Renal pelvis (tissue), 1 donor: ENCODE measurements at regions not wholly inside any gene's neighbourhood (a gene's known extent, or its start where the extent isn't known, plus 50 kb on each side); places are given as distances from the start of the nearest gene placed in this dataset.
"Not testable (repeated sequence)": the region's sequence is repeated elsewhere in the genome, so short reads cannot be mapped to it uniquely, and the experiment has no call there.

Source experiments
- DNase-seq: peaks from one replicate; pipeline ENCODE4 v3.0.0-alpha.2; 2013

DNA sequence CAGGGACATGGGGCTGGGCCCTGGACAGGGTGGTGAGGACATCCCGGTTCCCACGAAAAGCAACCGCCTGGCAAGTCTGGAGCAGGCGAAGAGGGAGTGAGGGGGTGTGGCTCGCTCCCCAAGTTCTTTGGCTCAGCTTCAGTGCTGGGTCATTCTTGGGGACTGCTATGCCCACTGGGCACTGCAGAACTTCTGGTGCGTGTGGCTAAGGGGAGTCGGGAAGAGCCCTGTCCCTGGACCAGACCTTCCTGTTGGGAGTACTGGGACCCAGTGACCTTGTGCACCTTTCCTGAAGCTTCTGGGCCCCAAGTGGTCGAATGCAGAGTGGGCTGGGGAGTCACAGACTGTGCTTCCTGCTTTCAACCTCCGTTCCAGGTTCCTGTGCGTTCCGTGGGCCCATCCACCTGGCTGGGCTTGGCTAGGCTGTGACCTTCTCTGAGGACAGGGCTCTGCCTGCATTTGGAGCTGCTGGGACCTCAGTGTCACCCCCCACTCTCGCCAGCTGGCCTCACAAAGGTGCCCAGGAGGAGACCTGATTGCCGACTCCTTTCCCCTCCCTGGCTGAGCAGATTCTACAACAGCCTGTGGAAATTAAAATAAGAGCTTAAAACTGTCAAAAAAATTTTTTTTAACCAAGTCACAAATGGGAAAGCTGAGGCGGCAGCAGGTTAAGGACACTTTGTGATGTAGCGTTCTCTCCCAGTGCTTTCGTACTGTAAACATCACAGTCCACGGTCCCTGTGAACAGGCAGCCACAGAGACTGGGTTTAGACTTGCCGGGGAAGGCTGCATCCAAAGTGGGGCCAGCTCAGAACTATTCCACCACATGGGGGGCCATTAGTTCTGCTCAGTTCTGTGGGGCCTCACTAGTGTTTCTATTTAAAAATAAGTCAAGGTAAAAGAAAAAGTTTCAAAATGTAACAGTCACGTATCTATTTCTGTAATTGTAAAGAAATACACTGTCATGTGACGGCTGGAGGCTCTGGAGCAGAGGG, 63.8 kb upstream of the WNT7B start:
- DNase-seq = no peak

DNA sequence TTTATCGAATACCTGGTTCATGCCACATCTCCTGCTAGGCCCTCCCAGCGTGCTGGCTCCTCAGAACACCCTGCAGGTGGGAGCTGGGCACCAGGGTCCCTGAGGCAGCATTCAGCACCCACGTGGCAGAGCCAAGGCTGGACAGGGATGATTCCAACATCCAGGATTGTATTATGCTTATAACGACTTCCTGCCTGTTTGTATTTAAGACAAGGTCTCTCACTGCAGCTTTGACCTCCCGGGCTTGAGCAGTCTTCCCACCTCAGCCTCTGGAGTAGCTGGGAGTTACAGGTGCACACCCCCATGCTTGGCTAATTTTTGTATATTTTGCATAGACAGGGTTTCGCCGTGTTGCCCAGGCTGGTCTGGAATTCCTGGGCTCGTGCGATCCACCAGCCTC, 64.7 kb upstream of the WNT7B start:
- no peak for DNase-seq

DNA sequence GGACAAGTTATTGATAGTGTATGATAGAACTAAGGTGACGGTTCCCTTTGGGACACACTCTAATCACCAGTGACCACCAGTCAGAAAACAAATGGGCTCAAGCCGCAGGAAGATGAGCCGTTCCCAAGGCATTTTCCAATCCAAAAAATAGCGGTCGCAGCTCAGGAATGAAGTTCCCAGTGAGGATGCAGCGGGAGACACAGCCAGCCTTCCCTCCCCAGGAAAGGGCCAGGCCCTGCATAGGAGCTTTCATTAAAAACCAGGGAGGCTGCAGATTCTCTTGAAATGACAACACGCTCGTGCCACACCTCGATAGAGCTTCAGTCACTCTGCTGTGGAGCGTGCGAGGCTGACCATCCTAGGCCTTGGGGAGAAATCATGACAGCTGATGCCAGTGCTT, 65.8 kb upstream of the WNT7B start:
- DNase-seq = no peak

DNA sequence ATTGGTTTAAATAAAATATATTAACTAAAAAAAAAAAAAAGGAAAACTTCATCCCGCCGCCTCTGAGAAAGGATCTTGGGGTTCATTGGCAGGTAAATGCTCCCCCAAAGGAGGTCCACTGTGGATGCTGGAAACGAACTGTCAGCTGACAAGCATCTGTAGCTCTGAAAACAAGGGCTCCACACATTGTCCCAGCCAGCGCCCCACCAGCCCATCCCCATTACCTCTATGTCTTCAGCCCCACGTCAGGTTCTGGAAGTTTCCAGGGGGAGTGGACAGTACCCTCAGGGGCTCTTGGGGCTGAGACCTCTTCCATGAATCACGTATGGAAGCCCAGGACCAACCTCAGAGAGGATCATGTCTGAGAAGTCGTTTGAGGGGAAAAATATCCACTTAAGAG, 66.4 kb upstream of the WNT7B start:
- DNase-seq = no peak

DNA sequence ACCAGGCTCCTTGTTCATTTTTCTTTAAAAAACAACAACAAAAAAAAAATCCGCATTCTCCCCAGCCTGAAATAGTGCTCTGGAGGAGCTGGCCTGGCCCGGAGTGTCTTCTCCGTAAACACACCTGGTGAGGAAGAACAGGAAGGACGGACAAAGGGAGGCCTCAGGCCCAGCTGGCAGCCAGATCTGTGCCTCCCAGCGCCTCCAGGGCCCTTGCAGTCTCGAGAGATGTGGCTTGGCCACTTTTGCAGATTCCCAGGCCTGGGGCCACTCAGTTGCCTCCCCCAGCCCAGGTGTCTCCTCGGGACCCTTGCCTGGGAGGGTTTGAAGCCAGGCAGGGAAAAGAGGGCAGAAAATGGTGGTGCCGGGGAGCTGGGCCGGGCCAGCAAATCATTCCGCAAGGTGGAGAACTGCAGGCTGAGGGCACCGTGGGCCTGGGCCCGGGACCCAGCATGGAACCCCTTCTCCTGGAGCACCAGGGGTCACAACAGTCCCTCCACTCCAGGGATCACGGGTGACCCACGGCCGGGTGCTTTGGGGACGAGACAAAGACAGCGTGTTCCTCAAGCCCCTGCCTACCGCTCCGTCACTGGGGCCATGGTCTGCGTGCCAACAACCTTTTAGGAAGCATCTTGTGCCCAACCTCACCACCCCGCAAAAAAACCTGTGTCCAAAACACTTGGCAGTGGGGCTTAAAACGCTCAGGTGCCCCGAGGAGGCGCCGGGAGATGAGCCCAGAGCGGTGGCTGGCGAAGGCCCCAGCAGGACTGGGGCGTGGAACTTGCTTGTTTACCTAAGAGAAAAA, 67.1 kb upstream of the WNT7B start:
- no peak for DNase-seq

DNA sequence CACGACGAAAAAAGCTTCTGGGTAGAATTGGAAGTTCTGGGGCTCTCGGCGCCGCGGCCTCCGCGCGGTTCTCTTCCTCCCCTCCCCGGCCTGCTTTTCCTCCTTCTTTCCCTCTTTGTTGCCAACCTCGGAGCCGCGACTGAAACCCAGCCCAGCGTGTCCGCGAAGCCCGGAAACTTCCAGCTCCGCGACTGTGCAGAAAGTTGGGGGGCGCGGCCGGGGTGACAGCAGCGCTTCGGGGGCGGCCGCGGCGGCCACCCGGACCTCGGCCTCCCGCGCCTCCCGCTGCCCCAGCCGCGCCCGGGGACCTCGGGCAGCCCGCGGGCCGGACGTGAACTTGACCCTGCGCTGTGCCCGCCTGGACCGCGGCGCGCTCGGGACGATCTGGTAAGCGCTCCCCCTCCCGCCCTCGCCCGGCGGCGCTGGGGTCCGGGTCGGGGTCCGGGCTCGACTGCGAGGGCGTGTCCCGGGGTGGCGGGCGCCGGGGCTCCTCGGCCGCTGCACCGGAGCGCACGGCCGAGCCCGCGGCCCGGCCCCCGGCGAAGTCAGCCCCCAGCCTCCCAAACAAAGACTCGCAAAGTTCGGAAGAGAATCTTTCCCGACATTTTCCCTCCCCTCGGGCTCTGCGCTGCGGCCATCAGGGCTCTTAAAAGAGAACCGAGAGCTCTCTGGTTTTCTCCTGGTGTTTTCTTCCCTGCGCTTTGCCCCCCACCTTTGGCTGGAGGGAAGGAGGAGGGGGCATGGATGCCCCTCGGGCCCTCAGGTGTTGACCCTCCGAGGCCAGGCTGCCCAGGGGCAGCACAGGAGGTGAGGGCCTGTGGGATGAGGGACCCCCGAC, 67.9 kb upstream of the WNT7B start:
- no peak for DNase-seq

DNA sequence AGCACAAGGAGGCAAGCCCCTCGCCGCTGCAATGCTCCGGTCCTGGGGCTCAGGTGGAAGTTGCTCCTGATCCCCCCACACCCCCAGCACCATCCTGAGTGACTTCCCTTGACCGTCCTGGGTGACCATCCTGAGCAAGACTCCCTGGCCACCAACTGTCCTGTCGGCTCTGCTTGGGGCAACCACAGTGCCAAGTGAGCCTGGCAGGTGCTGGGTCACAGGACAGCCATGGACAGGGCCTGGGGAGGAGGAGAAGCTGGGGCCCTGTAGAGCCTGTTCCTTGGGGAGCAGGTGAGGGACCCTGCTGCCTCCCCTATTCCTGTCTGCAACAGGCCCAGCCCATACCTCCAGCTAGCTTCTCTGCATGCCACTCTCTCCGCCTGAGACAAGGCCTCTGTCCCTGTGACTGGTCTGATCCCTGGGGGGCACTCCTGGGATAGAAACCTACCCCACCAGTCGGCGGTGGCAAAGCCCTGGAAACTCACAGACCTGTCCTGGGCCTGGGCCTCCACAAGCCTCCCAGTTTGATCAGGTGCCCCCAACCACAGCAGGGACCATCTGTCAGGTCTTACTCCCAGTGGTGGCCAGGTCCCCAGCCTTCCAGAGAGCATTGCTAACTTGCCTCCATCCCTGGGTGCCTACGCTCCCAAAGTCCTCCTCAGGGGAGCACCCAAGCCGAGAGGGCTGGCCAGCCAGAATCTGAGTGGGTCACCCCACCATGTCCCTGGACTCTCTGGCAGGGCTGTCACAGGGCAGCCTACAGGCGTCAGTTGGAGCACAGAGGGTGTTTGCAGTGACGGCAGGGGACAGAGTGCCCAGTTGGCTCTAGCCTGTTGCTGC, 68.7 kb upstream of the WNT7B start:
- no peak for DNase-seq

DNA sequence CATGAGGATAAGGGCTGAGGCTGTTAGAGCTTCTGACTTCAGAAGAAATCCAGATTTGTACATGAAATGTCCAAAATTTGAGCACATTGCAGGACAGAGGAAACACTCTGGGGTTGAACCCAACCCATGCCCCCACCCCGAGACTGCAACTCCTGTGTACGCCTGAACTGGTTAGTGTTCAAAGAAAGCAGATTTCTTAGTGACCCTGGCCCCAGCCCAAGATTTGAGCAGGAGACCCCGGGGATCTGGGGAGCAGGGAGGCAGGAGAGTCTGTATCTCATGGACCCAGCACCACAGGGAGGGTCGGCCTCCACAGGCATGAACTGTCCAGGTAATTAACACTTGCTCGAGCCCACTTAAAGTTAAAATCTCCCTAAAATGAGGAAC, 69.3 kb upstream of the WNT7B start:
- no peak for DNase-seq

DNA sequence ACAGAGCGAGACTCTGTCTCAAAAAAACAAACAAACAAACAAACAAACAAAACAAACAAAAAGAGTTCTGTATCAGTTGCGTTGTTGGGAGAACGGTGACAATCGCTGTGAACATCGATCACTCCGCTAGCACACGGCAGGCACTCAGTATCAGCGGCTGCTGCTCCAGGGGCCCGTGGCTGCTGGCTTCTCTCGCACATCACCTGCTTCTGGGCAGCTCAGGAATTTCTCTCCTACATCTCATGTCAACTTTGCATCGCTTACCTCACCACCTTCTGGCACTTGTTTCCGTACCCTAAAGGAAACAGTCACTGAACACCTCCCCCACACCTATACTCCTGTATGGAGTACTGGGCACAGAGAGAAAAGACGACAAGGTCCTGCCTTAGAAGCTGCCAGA, 70.3 kb upstream of the WNT7B start:
- DNase-seq = no peak

DNA sequence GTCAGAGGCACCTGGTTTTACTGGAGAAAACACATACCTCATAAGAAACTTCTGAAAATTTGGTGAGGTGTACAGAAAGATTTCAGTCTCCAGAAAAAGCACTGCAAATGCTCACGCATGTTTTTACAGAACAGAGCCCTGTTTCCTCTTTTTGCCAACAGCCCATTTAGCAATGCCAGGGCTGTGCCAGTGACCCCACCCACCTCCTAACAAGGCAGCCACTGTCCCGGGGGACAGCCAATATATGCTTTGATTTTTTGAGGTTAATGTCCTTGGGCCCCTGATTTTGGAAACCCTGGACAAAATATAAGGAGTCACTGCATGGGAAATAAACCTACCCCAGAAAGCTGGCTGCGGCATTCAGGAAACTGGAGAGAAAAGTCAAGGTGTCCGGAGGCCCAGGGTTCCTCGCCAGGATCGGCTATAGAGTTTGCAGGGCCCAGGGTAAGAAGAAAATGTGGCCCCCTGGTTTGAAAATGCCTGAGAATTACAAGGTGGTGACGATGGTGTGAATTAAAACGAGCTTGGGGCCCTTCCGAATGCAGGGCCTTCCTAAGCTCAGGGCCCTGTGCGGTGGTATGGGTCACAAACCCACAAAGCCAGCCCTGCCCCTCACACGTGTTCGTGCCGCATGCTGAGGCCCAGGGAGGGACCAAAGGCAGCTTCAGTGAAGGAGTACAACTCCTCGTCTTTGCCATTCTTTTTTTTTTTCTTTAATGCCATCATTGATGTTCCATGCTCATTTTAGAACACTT, 71.1 kb upstream of the WNT7B start:
- DNase-seq = no peak

DNA sequence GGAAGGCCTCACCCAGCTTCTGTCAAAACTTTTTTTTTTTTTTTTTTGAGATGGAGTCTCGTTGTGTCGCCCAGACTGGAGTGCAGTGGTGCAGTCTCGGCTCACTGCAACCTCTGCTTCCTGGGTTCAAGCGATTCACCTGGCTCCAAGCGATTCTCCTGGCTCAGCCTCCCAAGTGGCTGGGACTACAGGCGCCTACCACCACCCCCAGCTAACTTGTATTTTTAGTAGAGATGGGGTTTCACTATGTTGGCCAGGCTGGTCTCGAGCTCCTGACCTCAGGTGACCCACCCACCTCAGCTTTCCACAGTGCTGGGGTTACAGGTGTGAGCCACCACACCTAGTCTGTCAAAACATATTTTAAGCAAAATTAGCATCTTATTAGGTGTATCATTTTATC, 71.7 kb upstream of the WNT7B start:
- not testable (repeated sequence) for DNase-seq

DNA sequence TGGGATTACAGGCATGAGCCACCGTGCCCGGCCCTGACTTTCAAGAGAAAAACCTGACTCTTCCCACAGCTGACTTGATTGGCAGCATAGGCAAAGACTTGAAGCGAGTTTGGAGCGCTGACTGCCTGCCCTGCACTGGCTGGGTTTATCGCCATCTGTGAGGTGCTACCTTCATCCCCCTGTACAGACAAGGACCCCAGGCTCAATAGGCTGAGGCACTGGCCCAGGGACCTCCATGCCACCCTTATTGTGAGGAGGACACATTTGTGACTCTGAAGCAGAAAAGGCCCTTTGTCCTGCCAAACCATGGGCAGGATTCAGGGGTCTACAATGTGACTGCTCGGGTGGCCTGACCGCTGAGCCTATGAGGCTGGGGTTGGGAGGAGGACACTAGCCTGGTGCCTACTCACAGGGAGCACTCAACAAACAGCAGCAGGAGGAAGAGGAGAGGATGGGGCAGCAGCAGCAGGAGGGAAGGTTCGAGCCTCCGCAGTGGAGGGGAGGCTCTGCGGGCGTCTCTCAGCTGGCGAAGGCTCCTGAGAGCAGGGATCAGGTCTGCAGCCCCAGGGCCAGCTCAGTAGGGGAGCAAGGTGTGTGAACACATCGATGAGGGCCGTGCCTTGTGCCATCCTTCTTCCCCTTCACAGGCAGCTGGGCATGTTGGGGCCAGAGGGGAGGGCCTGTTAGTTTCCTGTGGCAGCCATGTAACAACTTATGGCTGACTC, 72.9 kb upstream of the WNT7B start:
- no peak for DNase-seq

DNA sequence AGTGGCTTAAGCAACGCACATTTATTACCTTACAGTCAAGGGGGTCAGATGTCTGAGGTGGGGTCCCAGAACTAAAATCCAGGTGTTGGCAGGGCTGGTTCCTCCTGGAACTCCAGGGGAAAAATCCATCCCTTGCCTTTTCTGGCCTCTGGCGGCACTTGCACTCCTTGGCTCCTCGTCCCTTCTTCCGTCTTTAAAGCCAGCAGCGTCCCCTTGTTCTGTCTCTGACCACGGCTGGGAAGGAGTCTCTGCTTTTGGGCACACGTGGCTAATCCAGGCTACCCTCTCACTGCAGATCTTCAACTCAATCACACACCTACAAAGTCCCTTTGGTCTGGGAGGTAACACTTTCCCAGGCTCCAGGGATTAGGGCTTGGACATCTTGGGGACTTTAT, 73.5 kb upstream of the WNT7B start:
- no peak for DNase-seq

DNA sequence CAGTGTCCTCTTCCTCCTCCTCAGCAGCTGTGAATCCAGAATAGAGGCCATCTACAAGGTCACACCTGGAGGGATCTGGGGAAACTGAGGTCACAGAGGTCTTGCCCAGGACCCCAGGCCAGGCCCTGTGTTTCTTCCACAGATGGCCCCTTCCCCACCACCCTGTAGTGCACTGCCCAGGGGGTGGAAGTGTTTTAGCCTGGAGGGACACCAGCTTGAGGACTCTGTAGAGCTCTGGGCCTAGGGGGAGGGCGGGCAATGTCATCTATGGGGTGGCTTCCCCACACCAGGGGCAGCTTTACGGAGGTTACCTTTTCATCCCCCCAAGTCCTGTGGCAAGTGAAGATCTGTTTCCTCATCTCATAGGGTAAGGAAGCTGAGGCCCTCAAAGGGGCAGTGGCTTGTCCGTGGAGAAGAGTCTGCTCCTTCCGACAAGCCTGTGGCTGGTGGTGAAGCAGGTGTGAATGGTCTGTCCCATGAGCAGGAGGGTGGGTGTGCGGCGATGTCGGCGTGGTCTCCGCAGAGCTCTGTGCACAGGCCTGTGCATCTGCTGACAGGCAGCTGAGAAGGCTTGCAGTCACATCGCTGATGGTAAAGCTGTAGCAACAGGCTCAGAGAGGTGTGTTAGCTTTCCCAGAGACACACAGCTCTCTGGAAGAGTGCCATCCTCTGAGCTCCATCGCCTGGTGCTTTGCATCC, 74.1 kb upstream of the WNT7B start:
- DNase-seq = no peak

DNA sequence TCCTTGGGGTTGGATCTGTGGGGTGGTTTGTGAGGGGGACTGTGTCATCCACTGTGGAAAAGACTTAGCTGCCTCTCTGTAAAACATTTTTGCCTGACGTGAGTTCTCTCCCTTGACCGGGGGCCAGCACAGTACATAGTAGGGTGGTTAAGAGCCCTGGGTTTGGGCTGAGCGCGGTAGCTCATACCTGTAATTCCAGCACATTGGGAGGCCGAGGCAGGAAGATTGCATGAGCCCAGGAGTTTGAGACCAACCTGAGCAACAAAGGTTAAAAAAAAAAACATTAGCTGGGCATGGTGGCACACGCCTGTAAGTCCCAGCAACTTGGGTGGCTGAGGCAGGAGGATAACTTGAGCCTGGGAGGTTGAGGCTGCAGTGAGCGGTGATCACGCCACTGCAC, 74.7 kb upstream of the WNT7B start:
- DNase-seq = no peak

DNA sequence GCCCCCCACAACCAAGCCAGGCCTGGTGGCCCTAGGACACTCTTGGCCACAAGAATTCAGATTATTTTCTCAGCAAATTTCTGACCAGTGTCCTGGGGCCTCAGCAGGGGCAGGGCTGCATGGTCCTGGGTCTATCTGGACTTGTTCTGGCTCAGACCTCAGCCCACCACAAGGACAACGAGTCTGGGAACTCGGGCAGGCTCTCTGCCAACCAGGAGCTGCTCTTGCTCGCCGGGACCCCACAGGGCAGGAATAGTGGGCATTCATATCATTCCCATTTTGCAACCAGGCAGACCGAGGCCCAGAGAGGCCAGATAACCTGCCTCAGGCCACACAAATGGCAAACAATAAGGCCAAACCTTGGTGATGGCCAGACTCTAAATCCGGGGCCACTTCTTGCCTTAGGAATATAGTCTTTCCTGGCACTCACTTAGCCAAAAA, 75.4 kb upstream of the WNT7B start:
- DNase-seq = no peak

DNA sequence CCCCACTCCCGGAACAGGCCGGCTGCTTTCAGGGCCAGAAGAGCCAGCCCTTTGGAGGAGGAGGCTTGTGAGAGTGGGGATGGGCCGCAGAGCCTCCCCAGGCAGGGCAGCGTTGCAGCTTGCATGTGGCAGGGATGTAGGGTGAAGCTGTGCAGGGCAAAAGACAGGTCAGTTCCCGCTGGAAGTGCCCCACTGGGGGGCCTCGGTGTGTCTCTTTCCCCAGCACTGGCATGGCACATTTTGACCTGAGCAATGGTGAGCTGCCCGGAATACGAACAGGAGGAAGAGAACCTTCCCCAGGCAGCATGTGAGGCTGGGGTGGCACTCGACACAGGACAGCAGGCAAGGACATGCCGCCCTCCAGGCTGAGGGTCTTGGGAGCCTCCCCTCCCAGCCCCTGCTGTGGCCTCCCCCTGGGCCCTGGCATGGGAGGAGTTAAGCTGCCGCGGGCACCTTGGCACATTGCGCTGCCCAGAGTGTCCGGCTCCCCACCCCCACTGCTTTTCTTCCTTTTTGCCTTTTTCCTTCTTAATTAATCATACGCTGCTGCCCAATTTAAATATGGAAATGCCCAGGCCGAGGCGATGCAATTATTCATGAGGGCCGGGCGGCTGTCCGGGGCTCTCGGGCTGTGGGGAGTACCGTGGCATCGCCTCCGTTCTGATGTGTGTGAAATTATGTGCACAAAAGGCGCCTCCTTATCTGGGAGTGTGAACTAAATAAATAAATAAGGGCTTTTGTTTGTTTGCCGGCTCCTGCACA, 76.0 kb upstream of the WNT7B start:
- no peak for DNase-seq

DNA sequence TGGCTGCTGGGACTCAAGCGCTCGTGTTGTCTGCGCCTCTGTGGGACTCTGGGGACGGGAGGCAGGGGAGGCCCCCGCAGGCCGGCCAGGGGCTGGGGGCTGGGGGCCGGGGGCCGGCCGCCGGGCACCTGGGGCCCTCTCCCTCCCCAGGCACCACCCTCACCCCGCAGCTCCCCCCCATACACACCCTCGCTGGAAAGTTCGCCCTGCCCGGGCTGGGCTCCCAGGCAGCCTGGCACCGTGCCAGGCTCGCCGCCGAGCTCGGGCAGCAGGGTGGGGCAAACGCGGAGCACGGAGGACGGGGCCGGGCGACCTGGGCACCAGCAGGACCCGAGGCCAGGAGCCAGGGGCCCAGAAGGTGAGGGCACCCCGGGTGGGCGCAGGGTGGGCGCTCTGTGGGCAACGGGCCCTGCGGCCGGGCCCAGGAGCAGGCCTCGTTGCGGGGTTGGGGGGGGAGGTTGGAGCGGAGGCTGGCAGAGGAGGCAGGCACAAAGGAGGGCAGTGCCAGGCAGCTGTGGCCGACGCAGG, 76.7 kb upstream of the WNT7B start:
- no peak for DNase-seq
